PC-9 (cell line): ENCODE measurements at regions not wholly inside any gene's neighbourhood (a gene's known extent, or its start where the extent isn't known, plus 50 kb on each side); places are given as distances from the start of the nearest gene placed in this dataset.

Source experiments
- BruUV-seq: library from RNA; stranded (reverse); fragments of 400-500 nt; replicated peaks from 2 replicates; lab custom pipeline; 2021; lab: Mats Ljungman, UMichigan
- CTCF ChIA-PET: fragments of 300-600 bp; sonication (Branson Sonifier 250); formaldehyde crosslinking; loops from one replicate; lab custom pipeline; 2022; ENCODE audit warnings: antibody characterized with exemption; lab: Charles Lee
- POLR2A ChIA-PET: fragments of 300-600 bp; sonication (Branson Sonifier 250); formaldehyde crosslinking; loops from one replicate; lab custom pipeline; 2022; ENCODE audit warnings: antibody characterized with exemption; ENCODE audit not compliant: unreplicated experiment; lab: Charles Lee
- DNase-seq, 2 experiments: peaks; one replicate each; pipeline versions ENCODE4 v3.0.0 to v3.0.0-alpha.2; 2015 to 2022; ENCODE audit warnings: mixed read lengths in 1 of 2
- H2AFZ ChIP-seq: fragments of 200-600 bp; sonication (generic); 2 replicates; pipeline ENCODE4 v1.8.1; 2017; ENCODE audit warnings: antibody characterized with exemption
- H3F3A ChIP-seq: fragments of 200-600 bp; sonication (generic); 2 replicates; pipeline ENCODE4 v1.8.1; 2017; ENCODE audit warnings: antibody characterized with exemption, mild to moderate bottlenecking, low read depth; ENCODE audit not compliant: insufficient read depth
- H3K27ac ChIP-seq: fragments of 200-600 bp; sonication (generic); 2 replicates; pipeline ENCODE4 v1.6.1; 2016; ENCODE audit warnings: mixed run types
- H3K27me3 ChIP-seq: fragments of 200-600 bp; sonication (generic); 2 replicates; pipeline ENCODE4 v1.6.1; 2016; ENCODE audit warnings: low read depth, mixed run types; ENCODE audit not compliant: insufficient read depth
- H3K36me3 ChIP-seq: fragments of 200-600 bp; sonication (generic); 2 replicates; pipeline ENCODE4 v1.6.1; 2016; ENCODE audit warnings: low read depth, mixed run types
- H3K4me1 ChIP-seq: fragments of 200-600 bp; sonication (generic); replicated peaks from 2 replicates; pipeline ENCODE4 v1.6.1; 2016; ENCODE audit warnings: mixed run types; ENCODE audit not compliant: insufficient read depth
- H3K4me2 ChIP-seq: fragments of 200-600 bp; sonication (generic); 2 replicates; pipeline ENCODE4 v1.6.1; 2017; ENCODE audit warnings: mixed run types
- H3K4me3 ChIP-seq: fragments of 200-600 bp; sonication (generic); 2 replicates; pipeline ENCODE4 v1.6.1; 2016; ENCODE audit warnings: mixed run types
- H3K79me2 ChIP-seq: fragments of 200-600 bp; sonication (generic); 2 replicates; pipeline ENCODE4 v1.6.1; 2017; ENCODE audit warnings: low read depth, mixed run types
- H3K9me2 ChIP-seq: fragments of 200-600 bp; sonication (generic); 2 replicates; pipeline ENCODE4 v1.8.1; 2017; ENCODE audit warnings: mild to moderate bottlenecking; ENCODE audit not compliant: insufficient read depth
- H3K9me3 ChIP-seq: fragments of 200-600 bp; sonication (generic); 2 replicates; pipeline ENCODE4 v1.8.1; 2016; ENCODE audit warnings: low read depth; ENCODE audit not compliant: insufficient read depth
- H4K20me1 ChIP-seq: fragments of 200-600 bp; sonication (generic); 2 replicates; pipeline ENCODE4 v1.8.1; 2017; ENCODE audit not compliant: insufficient read depth
- EZH2 ChIP-seq: fragments of 200-600 bp; sonication (generic); IDR thresholded peaks from 2 replicates; pipeline ENCODE4 v1.8.0; 2017; ENCODE audit warnings: antibody characterized with exemption, low read depth
- intact Hi-C: fragments of 100-400 bp; cut with micrococcal nuclease; formaldehyde crosslinking; loops from one replicate; pipeline ENCODE4 v1.10.0; 2022; ENCODE audit not compliant: unreplicated experiment
- TF ChIP-seq, protein P1 (sequence below): fragments of 200-600 bp; sonication (generic); conservative IDR thresholded peaks from 2 replicates; pipeline ENCODE4 v1.6.1; 2017; ENCODE audit warnings: mixed run types, antibody characterized with exemption, mild to moderate bottlenecking, moderate library complexity

DNA sequence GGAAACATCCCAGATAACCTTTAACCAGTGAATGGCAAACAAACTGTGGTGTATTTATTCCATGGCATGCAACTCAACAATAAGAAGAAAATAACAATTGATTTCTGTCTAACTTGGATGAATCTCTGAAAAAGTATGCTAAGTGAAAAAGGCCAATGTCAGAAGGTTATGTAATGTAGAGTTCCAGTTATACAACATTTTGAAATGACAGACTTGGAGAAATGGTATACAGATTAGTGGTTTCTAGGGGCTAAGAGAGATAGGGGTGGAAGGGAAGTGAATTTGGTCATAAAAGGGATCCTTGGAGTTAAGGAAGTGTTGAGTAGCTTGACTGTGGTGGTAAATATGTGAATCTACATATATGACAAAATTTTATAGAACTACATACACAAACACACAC, 269.4 kb upstream of the SUCLG2 start:
- H3K9me3 ChIP-seq, result no peaks in the 10 kb centered on the region
- no peak for DNase-seq

DNA sequence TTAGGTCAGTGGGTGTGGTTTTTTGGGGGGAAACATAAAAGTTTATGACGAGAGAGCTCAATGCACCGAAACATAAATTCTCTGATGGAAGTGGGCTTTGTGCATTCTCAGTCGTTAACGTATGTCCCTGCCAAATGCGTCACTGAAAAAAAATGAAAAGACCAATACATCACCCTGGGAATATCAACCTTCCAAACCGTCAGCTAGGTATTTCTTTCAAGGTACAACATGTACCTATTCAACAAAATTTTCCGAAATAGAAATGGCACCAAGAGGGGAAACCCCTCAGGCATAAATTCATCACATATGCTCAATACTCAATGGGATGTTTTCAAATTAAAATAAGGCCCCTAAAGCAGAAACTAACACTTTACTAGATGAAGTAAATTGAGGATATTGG, 266.6 kb upstream of the SUCLG2 start:
- Histone ChIP-seq H3F3A (no peaks in the 10 kb centered on the region), H2AFZ (no peak overlapping the region), H3K27me3 (no peaks in the 10 kb centered on the region), H3K36me3 (no peaks in the 10 kb centered on the region), H3K4me3 (no peak overlapping the region), H3K79me2 (no peaks in the 10 kb centered on the region), H4K20me1 (no peaks in the 10 kb centered on the region), H3K4me1 (0 out of 2 replicates have a peak, but pooled peaks cover 9% of the 10 kb centered on the region), H3K27ac (no peak overlapping the region), H3K9me2 (no peaks in the 10 kb centered on the region), H3K9me3 (no peaks in the 10 kb centered on the region), H3K4me2 (no peak overlapping the region)
- intact Hi-C loops, result no loop called here
- POLR2A ChIA-PET, result no interaction called here
- DNase-seq, result no peak
- no TSS peak for BruUV-seq
- CTCF ChIA-PET, result no interaction called here
- TF ChIP-seq, protein P1, sequence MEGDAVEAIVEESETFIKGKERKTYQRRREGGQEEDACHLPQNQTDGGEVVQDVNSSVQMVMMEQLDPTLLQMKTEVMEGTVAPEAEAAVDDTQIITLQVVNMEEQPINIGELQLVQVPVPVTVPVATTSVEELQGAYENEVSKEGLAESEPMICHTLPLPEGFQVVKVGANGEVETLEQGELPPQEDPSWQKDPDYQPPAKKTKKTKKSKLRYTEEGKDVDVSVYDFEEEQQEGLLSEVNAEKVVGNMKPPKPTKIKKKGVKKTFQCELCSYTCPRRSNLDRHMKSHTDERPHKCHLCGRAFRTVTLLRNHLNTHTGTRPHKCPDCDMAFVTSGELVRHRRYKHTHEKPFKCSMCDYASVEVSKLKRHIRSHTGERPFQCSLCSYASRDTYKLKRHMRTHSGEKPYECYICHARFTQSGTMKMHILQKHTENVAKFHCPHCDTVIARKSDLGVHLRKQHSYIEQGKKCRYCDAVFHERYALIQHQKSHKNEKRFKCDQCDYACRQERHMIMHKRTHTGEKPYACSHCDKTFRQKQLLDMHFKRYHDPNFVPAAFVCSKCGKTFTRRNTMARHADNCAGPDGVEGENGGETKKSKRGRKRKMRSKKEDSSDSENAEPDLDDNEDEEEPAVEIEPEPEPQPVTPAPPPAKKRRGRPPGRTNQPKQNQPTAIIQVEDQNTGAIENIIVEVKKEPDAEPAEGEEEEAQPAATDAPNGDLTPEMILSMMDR, result no peak
- TF ChIP-seq EZH2, result no peak

More for the DNA sequence above, 269.4 kb upstream of the SUCLG2 start:
- POLR2A ChIA-PET, result no interaction called here
- Histone ChIP-seq H3K27me3 (no peaks in the 10 kb centered on the region), H3K9me2 (no peaks in the 10 kb centered on the region), H3K4me1 (0 out of 2 replicates have a peak, but pooled peaks cover 9% of the 10 kb centered on the region), H3K4me2 (no peak overlapping the region), H3F3A (no peaks in the 10 kb centered on the region), H3K36me3 (no peaks in the 10 kb centered on the region), H3K79me2 (no peaks in the 10 kb centered on the region), H4K20me1 (no peaks in the 10 kb centered on the region), H3K4me3 (no peak overlapping the region), H2AFZ (no peak overlapping the region), H3K27ac (no peak overlapping the region)
- CTCF ChIA-PET, result no interaction called here
- BruUV-seq, result no TSS peak
- intact Hi-C loops, result no loop called here
- TF ChIP-seq EZH2, result no peak
- TF ChIP-seq, protein P1, result no peak

DNA sequence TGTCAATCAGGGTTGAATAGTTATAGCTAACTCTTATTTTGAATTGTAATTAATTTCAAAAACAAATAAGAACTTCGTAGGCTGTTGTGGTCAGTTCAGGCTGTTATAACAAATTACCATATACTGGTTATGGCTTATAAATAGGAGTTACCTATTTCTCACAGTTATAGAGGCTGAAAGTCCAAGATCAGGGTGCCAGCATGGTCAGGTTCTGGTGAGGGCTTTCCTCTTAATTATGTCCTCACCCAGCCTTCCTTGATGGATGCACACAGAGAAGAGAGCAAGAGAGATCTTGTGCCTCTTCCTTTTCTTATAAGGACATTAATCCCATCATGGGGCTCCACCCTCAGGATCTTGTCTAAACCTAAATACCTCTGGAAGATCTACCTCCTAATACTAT, 265.9 kb upstream of the SUCLG2 start:
- H3K4me3 ChIP-seq, result no peak overlapping the region
- H3K27ac ChIP-seq, result no peak overlapping the region
- no peaks in the 10 kb centered on the region for H4K20me1 ChIP-seq
- no peaks in the 10 kb centered on the region for H3K79me2 ChIP-seq
- intact Hi-C loops, result no loop called here
- ChIA-PET POLR2A (no interaction called here), CTCF (interaction anchor here (0.6 kb wide), 1 partner anchor 29 kb away, joined by 3 read pairs; no protein-coding TSS in a partner anchor)
- no peaks in the 10 kb centered on the region for H3K36me3 ChIP-seq
- no peak overlapping the region for H2AFZ ChIP-seq
- no peak for DNase-seq
- H3F3A ChIP-seq, result no peaks in the 10 kb centered on the region
- no peak overlapping the region for H3K4me2 ChIP-seq
- no peaks in the 10 kb centered on the region for H3K9me3 ChIP-seq
- H3K27me3 ChIP-seq, result no peaks in the 10 kb centered on the region
- TF ChIP-seq, protein P1, result no peak
- no peak for TF ChIP-seq EZH2
- no peaks in the 10 kb centered on the region for H3K9me2 ChIP-seq
- H3K4me1 ChIP-seq, result 0 out of 2 replicates have a peak, but pooled peaks cover 9% of the 10 kb centered on the region
- BruUV-seq, result no TSS peak
